ENCODE measurements at regions not wholly inside any gene's neighbourhood (a gene's known extent, or its start where the extent isn't known, plus 50 kb on each side); places are given as distances from the start of the nearest gene placed in this dataset.

DNA sequence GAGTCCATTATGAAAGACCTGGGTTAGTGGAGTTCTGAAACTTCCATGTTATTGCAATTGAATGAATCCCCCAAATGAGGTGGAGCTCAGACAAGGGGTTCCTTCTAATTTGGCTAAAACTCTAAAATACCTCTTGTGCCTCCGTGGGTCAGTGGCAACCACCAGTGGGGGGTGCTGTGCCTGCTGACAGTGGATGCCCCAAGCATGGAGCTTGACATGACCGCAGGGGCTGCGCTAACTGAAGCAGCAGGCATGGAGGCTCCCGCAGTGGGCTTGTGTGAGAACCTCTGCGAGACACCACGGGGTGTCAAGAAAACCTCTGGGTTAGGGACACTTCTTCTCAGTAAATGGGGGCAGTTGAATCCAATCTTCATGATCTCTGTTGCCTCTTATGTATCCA is 200.5 kb downstream of the DRD1 start:
- DNase-seq (ENCODE audit: low read depth): no peak

DNA sequence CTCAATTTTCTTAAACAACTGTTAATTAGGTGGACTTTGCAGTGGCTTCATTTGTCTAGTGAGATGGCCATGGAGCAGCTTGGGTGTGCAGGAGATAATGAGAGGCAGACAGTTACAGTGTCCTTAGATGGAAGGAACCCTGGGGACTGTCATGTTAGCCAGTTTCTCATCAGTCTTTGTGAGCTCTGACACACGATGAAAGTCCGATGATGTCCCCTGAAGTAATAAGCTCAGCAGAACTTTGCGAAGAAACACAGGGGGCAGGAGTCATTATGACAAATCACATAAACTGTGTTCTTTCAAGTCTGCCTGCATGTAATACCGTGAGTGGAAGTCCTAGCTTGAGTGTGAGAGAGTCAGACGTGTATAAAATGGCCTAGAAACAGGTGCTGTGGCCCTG is 201.8 kb downstream of the DRD1 start:
- DNase-seq (ENCODE audit: low read depth): no peak

DNA sequence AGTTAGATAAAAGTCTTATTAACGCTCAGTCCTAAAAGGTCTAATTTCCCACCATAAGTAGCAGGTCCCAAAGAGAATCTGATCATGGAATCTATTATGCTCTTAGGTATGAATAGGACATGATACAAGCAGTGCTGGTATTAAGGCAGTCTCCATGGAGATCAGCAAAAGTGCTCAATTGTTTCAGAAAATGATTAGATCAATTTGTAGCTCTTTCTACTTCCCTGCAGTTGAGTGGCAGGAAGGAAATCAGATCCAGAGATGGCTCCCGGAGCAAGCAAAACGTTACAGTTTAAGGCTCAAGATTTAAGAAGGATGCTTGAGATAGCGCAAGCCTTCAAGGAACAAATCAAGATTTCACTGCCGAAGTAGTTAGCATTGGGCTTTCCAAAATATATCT is 205.7 kb downstream of the DRD1 start:
- DNase-seq (ENCODE audit: low read depth): no peak

DNA sequence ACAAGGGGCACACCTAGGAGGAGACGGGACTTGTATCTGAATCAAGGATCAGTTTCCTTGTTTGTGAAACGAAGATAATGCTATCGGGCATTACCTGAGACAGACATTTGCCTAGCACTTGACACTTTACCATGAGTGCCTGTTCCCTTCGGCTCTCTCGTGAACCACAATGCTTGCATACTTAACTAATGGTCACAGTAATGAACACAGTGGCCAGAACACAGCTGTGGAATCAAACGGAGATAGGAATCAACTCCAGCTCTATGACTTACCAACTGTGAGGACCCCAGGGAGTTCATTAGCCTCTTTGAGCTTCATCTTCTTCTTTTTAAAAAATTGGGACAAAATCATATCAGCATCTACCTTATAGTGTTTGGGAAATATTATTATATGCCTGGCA is 207.8 kb downstream of the DRD1 start:
- DNase-seq (ENCODE audit: low read depth): no peak

DNA sequence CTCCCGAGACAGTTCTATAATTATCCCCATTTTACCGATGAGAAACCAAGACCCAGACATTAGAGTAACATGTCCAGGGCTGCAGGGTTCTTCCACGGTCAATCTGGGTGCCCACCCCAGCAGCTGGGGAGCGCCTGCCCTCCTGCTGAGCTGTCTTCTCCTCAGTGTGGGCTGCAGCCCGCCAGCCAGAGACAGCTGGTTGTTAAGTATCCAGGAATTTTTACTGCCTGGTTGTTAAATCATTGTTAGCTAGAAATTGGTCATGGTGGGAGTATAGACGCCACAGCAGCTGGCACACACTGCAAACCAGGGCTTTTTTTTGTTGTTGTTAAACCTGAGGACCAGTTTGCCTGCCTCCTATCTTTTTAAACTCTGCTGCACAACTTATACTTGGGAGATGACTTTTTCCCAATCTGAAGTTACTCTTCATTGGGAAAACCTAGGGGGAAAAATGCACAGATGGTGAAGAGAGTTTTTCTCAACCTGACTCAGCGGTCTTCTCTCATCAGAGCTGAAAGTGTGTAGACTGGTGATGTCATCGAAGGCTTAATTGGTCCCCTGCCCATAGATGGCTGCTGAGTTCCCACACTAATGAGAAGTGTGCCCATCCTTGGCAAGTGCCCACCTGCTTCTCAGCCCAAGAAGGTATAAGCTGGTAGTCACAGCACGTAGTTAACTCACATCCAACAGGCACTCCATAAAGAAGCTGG is 208.6 kb downstream of the DRD1 start:
- DNase-seq (ENCODE audit: low read depth): no peak

DNA sequence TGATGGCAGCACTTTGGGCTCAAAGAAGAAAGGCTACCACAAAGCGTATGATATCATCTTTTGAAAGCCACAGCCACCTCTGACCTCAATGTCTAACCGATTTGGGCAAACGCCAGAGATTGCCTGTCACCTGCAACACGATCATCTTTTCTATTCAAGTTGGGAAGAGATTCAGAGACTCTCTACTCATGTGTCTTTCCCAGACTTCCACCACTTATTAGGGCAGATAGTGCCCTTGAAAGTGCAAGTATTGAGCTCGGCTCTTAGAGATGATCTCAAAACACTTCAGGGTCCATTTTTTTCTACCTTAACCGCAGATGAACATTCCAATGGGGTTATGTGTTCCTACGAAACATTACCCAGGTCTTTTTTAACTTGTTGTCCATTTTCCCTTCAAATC is 213.7 kb downstream of the DRD1 start:
- no peak for DNase-seq (ENCODE audit: low read depth)

DNA sequence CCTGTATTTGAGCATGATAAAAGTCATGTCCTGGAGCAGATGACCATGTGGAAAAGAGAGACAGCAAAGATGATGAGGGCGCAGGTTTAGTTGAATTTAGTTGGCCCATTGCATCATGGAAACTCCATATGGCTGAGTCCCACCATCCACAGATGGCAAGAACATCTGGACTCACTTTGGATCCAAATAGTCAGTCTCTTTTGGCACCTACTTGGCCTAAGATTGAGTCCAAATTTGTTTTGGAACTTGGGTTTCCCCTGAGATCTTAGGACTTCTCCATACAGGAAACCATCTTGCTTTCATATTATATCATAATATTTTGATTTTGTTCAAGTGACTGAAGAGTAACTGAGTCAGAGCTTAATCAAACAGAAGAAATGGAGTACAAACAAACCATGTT is 217.5 kb downstream of the DRD1 start:
- no peak for DNase-seq (ENCODE audit: low read depth)

DNA sequence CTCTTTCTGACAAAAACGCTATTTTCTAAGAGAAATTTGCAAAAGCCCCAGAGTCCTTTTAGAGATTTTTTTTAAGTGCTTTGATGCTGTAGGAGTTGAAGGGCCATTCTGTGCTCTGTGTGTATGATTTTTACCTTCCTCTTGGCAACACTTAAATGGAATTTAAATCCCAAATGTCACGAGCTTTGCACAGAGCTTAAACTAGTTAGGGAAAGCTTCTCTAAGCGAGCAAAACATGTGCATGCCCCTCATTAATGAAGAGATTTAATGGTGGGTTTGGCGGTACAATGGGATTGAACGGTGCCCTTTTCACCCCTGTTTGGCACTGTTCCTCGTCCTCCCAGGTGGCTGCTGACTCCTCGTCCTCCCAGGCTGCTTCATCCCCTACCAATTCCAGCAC is 220.7 kb downstream of the DRD1 start:
- no peak for DNase-seq (ENCODE audit: low read depth)

DNA sequence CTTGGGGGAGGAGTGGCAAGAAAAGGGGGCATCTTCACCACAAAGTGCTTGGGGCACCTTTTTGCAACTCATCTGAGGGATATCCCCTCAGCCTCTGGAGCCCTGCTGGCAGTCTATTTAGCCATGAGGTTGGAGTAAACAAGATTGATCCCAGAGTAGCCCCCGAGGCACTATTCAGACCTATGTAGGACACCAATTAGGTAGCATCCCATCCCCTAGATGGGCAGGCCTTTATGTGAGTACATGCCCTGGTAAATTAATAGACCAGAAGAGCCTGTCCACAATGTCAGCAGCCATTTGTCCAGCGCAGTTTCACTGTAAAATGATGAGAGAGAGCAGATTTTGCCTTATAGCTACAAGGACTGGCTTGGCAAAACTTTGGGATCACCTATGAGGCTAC is 221.4 kb downstream of the DRD1 start:
- DNase-seq (ENCODE audit: low read depth): no peak

DNA sequence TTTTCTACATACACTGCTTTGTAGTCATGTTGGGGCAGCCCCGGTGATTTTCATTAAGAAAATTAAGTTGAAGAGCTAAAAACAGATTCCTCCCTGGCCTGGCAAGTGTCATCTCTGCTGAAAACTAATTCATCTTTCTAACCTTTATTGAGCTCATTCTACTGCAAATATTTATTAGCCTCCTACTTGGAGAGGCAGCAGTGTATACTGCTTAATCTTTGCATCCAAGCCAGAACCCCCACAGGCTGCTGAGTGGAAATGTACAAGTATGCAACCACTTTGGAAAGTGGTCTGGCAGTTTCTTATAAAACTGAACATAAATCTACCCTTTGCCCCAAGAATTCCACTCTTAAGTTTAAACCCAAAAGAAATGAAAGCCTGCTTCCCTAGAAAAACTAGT is 223.4 kb downstream of the DRD1 start:
- DNase-seq (ENCODE audit: low read depth): no peak

DNA sequence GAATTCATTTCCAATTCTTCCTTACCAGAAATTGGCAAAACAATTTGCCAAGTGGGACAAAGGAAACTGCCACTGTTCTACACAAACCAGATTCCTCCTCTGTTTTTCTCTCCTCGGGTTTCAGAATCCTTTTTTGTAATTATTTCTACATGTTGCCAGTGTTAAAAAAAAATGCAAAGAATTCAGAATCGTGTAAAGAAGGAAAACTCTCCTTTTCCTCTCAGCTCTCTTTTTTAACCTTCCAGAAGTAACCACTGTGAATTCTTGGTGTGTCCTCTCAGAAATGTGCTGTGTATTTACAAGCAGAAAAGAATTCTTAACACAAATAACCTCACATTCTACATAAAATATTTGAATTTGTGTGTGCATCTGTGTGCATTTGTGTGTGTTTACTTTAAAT is 224.6 kb downstream of the DRD1 start:
- DNase-seq (ENCODE audit: low read depth): no peak

DNA sequence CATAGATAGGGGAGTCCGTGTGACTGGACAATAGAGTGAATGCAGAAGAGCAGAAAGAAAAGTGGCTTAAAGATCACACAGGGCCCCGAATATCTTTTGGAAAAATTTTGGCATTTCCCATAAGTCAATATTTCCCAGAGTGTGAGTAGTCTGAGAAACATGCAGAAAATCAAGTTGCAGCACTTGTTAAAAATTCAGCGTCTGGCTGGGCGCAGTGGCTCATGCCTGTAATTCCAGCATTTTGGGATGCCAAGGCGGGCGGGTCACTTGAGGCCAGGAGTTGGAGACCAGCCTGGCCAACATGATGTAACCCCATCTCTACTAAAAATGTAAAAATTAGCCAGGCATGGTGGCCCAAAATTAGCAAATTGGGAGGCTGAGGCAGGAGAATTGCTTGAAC is 227.0 kb downstream of the DRD1 start:
- DNase-seq (ENCODE audit: low read depth): peak; percentile 26

DNA sequence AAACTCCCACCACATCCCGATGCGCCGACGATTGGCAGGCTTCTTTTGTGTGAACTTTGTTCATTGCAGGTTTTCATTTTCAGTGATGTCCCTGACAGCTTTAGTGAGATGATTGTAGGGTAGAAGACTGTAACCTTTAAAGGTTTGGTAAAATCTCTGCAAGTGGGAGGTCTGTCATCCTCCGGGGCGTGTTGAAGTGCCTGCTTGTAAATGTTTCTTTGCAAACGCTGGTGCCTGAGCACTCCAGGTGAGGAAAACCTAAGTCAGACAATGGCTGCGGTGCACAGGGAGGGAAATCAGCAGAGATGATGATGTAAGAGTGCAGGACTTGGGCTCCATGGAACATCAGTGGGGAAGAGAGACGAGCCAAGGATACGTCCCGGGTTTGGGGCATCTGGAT is 228.1 kb downstream of the DRD1 start:
- no peak for DNase-seq (ENCODE audit: low read depth)

DNA sequence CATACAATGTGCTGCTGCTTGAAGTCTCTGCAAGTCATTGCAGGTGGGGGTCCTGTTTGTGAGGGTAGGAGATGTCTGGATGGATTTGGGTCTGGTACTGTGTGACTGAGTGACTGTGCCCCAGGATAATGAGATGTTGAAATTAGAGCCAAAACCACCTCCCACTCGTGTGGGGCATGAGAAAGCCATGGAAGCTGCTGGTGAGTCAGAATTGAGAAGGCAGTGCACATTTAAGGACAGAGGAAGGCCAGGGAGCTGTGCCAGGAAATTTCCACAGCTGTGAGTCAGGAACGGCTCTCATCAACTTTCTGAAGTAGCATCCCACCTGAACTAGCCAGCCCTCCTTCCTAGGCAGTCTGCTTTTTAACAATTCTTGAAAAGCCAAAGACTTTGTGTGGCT is 229.8 kb downstream of the DRD1 start:
- peak; percentile 75 for DNase-seq (ENCODE audit: low read depth)

DNA sequence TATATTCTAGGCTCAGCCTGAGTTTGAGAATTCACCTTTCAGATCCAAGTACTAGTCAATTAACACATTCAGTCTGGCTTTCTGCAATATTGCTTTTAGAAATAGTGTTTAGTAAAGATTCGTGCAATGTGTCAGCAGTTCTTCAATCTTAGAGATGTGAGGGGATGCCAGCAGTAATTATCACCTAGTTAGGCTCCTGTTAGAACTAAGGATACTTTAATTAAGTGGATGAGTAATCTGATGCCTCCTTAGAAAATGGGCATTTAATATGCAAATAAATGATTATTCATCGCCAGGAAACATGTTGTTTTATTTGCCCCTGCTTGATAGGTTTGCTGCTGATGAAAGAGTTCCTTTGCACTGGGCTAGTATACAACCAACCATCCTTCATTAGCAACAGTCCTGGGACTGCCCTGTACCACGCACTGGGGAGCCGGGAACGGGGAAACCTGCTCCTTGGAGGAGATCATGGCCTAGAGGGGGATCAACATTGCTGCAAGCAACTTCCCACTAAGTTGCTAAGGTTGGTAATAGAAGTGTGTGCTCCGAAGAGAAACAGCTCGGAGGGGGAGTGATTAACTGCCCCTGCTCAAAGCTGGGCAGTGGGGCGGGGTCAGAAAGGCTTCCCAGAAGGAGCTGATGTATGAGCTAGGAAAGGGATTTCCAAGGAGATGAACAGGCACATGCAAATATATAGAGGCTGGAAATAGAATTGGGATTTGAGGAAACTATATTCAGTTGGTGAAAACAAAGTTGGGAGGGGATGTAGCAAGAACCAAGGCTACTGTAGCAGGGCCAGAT is 231.8 kb downstream of the DRD1 start:
- no peak for DNase-seq (ENCODE audit: low read depth)

DNA sequence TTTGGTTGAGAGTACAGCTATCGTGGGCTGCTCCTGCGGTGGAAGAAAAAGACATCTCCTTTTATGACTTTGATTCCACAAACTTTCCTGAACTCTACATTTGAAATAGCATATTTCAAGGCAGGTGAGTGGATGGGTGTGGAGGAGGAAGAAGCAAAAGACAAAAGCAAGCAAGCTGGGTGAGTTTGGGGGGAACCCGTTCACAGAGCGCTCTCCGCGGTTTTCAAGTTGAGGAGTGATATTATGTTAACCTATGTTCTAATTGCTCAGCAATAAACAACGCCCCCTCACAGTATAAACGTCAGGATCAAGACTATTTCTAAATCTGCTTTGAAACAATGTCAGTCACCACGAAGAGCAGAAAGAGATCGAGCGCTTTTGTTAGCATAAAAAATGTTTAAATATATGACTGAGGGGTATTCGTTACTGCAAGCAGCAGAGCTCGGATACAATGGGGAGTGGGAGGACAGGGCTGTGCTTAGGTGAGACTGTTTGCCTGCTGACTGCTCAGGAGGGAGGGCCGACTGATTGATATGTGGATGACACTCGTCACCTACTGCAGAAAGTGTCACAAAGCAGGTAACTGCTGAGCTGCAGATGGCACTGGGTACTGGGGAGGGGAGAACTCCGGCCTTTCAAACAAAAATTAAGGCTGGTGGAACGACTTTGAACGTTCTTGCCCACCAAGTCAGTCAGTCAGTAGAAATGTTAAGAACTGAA is 236.5 kb downstream of the DRD1 start:
- no peak for DNase-seq (ENCODE audit: low read depth)

DNA sequence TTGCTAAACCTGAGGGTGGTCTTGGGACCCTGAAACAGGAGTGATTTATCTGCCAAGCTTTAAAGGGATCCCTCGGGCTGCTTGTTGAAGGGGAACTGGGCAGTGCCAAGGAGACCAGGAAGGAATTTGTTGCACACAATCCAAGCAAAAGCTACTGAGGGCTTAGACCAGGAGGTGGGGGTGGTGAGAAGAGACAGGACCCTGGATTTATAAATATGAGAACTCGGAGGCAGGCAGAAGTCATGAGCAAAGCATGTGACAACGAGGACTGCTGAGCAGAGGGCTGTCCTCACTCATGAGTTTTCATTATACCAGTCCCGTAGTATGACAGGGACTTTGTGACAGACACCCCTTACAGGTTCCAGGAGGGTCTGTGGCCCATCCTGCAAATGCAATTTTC is 237.3 kb downstream of the DRD1 start:
- DNase-seq (ENCODE audit: low read depth): no peak

DNA sequence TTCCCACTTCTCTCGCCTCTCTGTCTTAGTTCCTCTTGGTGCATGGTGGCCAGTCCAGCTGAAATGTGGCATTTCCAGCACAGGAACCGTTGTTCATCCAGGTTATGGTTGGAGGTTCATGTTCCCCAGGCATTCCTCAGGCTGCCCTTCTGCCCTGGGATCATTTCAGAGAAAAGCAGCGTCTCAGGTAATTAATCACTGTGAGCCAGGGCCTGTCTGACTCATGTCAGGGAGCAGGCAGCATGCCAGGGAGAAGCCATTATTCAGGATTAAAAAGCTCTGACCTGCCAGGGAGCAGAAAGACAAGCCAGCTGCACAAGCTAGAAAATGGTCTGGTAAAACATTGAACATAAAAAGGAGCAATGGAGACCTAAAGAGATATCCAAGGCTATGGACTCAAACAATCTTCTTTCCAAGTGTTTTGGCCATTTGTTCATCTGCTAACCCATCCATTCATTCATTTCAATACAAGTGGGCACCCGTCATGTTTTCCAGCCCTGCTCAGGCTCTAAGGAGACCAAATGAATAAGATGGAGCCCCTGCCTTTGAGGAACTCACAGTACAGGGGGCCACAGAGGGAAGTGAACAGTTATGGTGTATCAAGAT is 241.4 kb downstream of the DRD1 start:
- DNase-seq (ENCODE audit: low read depth): peak; percentile 9

DNA sequence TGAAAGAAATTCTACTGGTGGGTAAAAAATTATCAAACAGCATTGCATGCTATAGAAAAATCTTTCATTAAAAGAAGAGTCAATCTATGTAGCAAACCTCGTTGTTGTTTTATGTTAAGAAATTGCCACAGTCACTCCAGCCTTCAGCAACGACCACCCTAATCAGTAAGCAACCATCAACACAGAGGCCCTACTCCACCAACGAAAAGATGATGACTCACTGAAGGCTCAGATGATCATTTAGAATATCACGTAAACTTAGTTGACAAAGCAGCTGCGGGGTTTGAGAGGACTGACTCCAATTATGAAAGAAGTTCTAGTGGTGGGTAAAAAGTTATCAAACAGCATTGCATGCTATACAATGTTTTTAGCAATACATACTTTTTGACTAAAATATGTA is 242.6 kb downstream of the DRD1 start:
- no peak for DNase-seq (ENCODE audit: low read depth)

DNA sequence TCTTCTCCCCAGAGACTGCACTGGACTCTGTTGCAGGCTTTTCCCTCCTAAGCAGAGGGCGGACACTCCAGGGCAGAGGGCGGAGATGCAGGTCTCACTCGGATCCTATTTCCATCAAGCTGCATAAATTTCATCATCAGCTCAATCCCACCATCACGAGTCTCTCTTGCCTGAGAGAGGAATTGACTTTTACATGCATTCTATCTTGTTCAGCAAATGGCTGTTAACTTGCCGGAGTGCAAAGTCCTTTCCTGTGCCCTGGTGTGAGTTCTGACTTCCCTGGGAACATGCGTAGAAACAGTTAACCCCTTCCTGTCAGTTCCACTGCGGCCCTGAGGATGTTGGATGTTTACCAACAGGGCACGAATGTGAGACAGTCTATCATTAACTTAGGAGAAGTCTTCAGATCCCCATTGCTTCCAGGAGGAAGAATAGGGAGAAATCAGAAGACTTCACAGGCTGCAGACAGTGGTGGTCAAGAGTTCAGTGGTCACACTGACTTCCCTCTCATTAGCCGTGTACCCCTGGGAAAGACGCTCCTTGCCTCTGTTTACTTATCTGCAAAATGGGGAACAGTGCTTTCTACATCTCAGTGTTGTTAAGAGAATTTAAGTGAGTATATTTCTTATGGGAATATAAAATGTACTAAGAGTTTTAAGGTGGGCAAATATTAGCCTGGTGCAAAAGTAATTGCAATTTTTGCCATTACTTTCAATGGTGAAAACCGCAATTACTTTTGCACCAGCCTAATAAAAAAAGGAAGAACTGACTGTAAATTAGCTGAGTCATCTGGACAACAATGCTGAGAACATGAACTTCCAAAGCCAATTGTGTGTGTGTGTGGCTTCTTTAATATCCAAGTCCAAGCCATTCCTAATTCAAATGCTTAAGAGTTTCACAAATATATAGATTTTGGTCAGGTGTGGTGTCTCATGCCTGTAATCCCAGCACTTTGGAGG is 248.0 kb downstream of the DRD1 start:
- no peak for DNase-seq (ENCODE audit: low read depth)

DNA sequence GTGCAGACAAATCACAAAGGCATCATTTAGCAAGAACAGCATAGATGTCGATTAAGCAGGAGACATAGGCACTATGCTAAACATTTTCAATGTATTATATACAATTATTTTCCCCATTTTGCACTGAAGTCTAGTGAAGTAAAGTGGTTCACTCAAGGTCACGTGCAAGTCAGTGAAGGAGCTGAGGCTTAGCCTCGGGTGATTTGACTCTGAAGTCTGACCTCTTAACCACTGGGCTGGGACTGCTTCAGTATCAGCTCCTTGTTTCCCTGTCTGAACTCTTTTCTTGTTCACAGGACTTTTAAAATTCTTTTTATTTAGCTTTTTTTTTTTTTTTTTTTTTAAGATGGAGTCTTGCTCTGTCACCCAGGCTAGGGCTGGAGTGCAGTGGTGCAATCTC is 262.7 kb downstream of the DRD1 start:
- no peak for DNase-seq (ENCODE audit: low read depth)

DNA sequence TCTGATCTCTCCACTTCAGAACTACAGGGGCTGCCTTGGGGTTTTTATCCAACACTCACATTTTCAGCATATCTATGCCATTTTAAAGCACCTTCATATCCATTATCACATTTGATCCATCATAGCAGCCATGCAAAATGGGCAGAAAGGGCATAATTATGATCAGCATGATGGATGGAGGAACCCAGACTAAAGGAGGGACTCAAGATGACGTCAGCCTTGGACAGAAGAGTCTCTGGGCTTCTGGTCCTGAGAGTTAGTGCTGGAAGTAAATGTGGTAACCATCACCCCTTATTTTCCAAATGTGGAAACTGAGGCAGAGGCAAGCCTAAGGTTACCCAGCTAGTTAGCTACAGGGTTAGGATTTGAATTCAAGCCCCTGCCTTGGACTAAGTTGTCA is 273.1 kb downstream of the DRD1 start:
- no peak for DNase-seq (ENCODE audit: low read depth)

Data from HS-5 (cell line).